GM21786 (cell line): ENCODE measurements at regions not wholly inside any gene's neighbourhood (a gene's known extent, or its start where the extent isn't known, plus 50 kb on each side); places are given as distances from the start of the nearest gene placed in this dataset.
A peak's percentile ranks its signal among the peaks of the same experiment; 100 is the strongest.
"Not testable (repeated sequence)": the region's sequence is repeated elsewhere in the genome, so short reads cannot be mapped to it uniquely, and the experiment has no call there.

Source experiments
- ATAC-seq: cut with Tn5 transposase; IDR thresholded peaks from one replicate; pipeline ENCODE4 v1.9.1; 2021; ENCODE audit not compliant: unreplicated experiment

GRCh38 chr16:10312784-10313724 is 72.8 kb upstream of the ATF7IP2 start:
- ATAC-seq = peak; percentile 86

GRCh38 chr16:10314317-10314716 is 71.5 kb upstream of the ATF7IP2 start:
- ATAC-seq = no peak

- no peak for ATAC-seq
Measured at GRCh38 chr16:10314811-10315210, 71.0 kb upstream of the ATF7IP2 start.

GRCh38 chr16:10317425-10318001 is 68.3 kb upstream of the ATF7IP2 start:
- ATAC-seq = no peak

GRCh38 chr16:10318798-10319500 is 66.9 kb upstream of the ATF7IP2 start:
- ATAC-seq = no peak

- ATAC-seq = no peak
Measured at GRCh38 chr16:10321407-10322387, 64.2 kb upstream of the ATF7IP2 start.

GRCh38 chr16:10322723-10323527 is 62.9 kb upstream of the ATF7IP2 start:
- no peak for ATAC-seq

- ATAC-seq = no peak
Measured at GRCh38 chr16:10323528-10323869, 62.4 kb upstream of the ATF7IP2 start.

GRCh38 chr16:10324210-10324609 is 61.7 kb upstream of the ATF7IP2 start:
- no peak for ATAC-seq

GRCh38 chr16:10325783-10326543 is 59.9 kb upstream of the ATF7IP2 start:
- no peak for ATAC-seq

GRCh38 chr16:10326647-10327046 is 59.2 kb upstream of the ATF7IP2 start:
- no peak for ATAC-seq

- not testable (repeated sequence) for ATAC-seq
Measured at GRCh38 chr16:10328291-10328690, 57.6 kb upstream of the ATF7IP2 start.

GRCh38 chr16:10332241-10332640 is 53.6 kb upstream of the ATF7IP2 start:
- no peak for ATAC-seq

- ATAC-seq = no peak
Measured at GRCh38 chr16:10332775-10333174, 53.1 kb upstream of the ATF7IP2 start.

- ATAC-seq = no peak
Measured at GRCh38 chr16:10333321-10334032, 52.4 kb upstream of the ATF7IP2 start.

GRCh38 chr16:10335681-10336080 is 50.2 kb upstream of the ATF7IP2 start:
- no peak for ATAC-seq
